Cardiac septum (tissue), 1 donor: ENCODE measurements at regions not wholly inside any gene's neighbourhood (a gene's known extent, or its start where the extent isn't known, plus 50 kb on each side); places are given as distances from the start of the nearest gene placed in this dataset.

Experiments used
- DNase-seq: peaks from one replicate; pipeline ENCODE4 v3.0.0-alpha.2; 2020; ENCODE audit warnings: low spot score
- intact Hi-C: fragments of 100-400 bp; cut with DNase I; formaldehyde crosslinking; loops from one replicate; pipeline ENCODE4 v1.14.0; 2022
- donor health status: DM: no; HTN: no; CAD: no.

DNA sequence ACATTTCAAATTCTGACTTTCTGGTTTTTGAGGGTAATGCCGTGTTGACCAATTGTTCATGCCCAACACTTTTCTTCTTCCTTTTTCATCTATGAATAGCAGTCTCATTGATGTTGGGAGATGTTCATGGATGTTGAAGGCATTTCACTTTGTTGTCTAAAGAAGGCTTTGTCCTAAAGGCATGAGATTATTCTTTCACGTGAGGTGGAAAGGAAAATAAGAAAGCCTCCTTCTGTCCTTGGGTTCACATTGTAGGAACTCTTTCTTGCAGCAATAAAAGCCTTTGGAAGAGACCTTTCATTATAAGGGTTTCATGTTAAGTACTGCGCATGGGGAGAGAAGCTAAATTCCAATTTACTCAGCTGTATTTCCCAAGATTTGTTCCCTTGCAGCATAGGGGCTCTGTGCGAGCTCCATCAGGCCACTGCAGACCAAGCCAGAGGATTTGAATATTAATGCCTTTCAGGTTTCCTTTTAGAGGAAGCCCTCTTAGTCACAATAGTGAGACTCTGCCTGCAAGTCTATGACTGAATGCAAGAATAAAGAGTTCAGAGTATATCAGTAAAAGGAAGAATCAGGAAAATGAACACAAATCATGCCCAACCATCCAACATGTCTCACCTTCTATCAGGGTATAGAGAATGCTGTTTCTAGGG is 274.6 kb downstream of the TMEM38B start:
- intact Hi-C loops, result no loop called here
- no peak for DNase-seq

DNA sequence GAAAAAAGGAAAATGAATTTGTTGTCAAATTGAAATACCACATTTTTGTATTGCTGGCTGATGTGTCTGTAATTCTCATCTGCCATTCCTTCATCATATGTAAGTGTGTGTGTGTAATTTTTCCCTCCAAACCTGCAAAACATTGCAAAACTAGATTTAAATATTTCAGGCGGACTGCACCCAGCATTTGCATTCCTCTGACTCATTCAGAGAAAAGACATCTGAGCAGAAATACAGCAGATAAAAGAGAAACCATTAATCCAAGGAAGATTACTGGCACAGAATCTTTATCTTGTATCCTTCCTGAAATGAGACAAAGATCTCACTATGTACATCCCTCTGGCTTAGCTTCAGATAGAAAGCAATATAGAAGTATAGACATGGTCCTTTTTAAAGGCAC is 275.3 kb downstream of the TMEM38B start:
- intact Hi-C loops, result no loop called here
- DNase-seq, result no peak

DNA sequence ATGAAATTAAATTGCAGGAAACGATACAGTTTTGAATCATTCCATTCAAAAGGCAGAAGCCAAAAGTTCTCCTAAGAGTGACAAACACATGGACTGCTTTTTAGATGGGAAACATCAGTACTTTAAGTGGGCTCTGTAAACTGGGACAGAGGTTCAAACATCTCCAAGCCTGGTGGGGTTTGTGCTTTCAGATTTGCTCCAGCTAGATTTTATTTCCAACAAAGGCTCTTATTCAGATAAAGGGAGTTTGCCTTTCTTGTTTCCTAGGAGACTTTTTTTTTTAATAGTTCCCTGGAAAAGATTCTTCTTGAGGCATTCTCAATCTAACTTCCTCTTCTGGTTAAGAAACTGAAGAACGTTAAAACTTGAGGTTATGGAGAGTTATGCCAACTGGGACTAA is 277.6 kb downstream of the TMEM38B start:
- no peak for DNase-seq
- intact Hi-C loops, result no loop called here

DNA sequence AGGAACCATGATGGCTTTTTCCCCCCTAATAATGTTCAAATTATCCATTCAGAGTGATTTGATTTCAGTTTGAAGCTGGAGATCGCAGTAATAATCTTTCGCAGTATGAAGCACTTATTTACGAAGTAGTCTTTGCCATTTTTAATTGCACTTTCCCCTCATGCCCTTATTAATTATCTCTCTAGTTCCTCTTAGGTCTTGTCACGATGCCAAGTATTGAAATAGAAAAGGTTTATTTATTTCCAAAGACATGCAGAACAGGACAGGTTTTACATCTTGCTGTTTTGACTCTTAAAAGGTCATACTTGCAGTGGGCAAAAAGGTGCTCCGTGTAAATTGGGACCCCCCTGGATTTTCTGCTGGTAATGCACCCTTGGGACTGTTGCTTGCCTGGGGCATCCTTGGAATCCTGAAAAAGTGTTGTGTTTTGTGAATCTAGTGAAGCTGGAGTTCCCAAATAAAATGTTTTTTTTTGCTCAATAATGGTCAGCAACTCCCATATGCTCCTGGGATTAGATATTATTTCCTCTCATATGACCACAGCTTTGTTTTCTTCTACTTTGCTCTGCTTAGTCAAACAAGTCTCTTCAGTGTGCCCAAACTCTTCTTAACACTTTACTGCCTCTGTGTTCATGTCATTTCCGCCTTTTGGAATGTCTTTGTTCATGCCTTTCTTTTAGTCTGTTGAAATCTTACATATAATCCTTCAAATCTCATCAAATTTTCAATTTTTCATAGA is 278.3 kb downstream of the TMEM38B start:
- intact Hi-C loops, result no loop called here
- no peak for DNase-seq

DNA sequence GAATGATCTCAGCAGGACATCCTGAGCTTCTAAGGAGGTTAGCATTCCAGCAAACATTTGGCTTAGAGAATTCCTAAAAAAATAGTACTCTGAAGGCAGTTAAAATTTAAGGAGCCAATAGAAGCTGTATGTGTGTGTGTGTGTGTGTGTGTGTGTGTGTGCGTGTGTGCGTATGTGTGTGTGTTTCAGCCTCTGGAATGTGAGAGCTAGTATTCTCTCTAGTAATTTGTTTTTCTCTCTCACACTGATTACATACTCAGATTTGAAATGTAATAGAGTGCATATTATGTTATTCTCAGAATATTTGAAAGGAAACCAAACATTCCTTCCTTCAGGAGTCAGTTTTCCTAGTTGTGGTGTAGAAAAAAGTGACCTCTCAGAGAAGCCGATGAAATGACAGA is 279.6 kb downstream of the TMEM38B start:
- no peak for DNase-seq
- intact Hi-C loops, result no loop called here

DNA sequence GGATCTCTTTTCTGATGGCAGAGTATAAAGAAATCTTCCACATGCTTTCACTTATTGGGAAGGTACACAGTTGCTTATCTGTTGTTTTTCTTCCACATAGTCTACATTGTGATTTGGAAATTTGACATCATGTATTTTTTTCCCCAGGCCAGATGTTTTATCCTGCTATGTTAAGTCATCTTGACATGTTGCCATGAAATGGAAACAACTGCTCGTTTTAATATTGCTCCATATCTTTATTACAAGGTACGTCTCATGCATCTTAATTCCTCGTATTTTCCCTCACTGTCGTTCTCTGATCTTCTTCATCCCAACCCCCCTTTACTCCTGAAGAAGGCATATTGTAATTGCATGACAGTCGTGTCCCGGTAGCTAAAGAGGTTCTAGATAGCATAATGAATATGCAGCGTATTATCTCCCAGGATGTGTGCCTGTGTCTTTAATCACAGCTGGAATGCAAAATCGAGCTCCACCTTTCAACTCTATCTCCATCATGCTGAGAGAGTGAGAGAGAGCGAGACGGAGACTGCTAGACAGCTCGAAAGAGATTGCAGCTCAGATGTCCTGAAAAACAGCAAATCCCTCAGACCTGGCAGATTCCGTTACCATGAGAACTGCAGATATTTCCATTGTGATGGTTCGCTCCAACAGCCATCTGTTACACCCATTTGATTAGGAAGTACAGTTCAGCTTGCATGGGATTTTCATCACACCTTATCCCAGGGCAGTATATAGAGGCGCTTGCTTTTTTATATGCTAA is 281.7 kb downstream of the TMEM38B start:
- intact Hi-C loops, result no loop called here
- no peak for DNase-seq

DNA sequence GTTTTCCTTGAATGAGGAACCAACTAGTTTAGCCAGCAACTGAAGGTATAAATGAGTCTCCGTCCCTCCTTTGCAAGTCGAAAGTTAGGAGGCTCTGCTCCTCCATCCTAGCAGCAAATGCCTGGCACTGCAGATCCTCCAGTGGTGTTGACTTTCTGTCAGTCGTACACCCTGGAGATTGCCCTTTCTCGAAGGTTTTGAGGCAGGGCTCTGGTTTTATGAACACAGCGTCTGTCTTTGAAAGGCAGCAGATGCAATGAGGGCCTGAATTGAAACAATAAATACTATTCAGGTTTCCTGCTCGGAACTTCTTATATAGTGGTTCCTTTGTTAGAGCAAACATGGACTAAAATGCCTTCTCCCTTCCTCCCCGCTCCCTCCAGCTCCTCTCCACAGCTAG is 284.0 kb downstream of the TMEM38B start:
- no peak for DNase-seq
- intact Hi-C loops, result no loop called here

DNA sequence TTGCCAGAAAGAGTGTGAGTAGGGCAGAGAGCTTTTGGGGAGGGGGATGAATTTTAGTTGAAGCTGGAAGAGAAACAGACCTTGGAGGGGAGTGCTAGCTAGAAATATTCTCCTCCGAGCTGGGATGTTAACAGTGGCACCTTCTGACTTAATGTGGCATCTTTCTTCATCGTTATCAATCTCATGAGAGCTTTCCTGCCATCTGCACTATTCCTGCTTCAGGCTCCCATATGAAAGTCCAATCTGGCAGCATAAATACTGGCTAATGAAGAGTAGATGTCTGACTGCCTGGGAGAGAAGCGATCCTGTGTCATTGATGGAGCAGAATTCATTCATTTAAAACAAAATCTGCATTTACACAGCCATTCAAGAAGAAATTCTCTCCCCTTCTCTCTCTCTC is 284.5 kb downstream of the TMEM38B start:
- intact Hi-C loops, result no loop called here
- DNase-seq, result no peak

DNA sequence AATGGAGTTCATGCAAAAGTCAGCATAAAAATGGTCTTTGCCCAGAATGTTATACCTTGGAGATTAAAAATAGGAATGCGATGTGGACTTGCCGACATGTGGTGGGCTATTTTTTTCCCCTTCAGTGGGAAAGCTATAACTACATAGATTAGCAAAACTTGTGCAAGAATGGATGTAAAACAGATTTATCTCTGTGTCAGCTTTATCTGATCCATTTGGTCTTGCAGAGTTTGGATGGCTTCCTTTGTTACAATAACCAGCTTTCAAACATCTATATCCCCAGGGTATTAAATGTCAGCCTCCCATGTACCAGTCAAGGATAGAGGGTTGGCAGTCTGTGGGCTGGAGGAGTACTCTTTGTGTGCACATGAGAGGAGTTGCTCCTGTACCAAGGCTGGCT is 284.9 kb downstream of the TMEM38B start:
- intact Hi-C loops, result no loop called here
- no peak for DNase-seq

DNA sequence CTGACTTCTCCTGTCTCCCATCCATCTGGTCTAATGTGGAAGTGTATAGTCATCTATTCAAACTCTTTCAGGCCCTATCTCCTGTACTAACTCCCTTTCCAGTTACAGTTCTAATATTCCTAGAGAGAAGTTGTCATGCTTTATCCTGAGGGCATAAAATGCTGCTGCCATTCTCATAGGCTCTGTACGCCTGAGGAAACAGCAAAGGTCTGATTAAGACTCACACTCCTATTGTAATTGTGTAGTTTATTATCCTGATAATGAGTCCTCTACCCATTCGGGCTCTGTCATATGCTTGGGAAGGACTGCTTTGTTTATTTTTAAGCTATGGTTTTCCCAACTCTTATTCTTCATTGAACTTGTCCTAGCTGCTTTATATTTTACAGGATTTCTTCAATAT is 290.4 kb downstream of the TMEM38B start:
- intact Hi-C loops, result no loop called here
- DNase-seq, result no peak

DNA sequence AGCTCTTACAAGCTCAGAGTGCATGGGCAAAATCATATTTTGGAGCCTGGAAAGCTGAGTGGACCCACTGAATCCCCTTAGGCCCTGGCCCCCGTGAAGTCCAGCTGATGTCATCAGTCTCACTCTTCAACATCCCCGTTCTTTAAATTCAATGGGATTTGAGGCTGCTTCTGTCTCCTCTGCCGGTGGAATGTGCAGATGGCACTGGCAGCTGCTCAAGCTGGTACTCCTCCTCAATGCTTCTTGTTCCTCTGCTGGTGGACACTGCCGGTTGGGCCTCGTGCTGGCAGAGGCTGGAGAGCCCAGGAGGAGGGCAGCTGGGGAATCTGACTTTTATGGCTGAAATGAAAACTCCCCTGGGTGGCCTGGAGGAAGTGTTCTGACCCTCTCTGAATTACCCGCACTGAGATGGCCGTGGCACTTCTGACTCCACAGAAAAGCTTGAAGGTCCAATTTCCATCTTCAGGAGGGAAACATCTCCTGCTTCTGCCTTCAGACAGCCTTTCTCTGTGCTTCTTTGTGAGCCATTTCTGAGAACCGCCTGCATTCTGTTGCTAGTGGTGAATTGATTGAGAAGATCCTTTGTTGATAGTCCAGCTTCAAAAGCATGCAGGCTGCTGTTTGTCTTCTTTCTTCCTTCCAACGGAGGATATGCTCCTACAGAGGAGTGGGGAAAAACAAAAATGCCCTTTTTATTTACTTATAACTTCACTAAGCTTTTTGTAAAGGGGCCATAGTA is 298.9 kb downstream of the TMEM38B start:
- no peak for DNase-seq
- intact Hi-C loops, result no loop called here

DNA sequence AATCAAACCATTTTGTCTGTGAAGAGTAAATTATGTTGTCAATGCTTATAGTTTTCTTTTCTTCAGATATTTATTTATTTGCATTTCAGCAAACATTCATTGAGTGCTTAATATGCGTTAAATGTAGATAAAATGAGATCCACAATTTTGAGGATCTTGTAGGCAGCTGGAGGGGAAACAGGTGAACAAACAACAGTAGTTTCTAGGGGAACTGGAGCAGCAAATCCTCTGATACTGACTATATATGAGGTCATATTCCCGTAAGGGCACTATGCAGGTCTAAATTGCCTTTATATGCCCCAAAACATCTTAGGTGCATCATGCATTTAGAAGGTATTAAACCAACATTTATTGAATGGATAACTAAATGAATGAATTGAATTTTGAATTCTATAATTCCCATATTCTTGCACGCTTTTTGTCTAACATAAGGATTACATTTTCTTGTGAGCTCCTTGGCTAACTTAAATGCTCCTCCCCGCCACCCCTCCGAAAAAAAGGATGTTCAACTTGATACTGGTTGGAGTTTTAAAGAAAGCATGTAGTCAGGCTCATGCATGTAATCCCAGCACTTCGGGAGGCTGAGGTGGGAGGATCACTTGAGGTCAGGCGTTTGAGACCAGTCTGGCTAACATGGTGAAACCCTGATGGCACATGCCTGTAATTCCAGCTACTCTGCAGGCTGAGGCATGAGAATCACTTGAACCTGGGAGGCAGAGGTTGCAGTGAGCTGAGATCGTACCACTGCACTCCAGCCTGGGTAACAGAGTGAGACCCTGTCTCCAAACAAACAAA is 299.8 kb downstream of the TMEM38B start:
- DNase-seq, result no peak
- intact Hi-C loops, result no loop called here

DNA sequence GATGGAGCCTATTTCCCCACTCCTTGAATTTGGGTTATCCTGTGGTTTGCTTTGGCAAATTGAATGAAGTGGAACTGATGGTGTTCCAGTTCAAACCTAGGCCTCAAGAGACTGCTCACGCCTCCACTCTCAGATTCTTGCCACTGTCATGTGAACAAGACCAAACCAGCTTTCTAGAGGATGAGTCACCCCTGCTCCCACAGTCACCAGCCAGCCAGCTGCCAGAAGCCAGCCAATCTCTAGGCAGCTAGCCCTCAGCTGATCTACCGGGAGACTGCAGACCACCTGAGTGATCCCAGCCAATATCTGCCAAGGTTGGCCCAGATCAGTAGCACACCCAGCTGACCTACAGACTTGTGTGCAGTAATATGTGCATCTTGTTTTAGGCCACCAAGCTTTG is 300.6 kb downstream of the TMEM38B start:
- intact Hi-C loops, result no loop called here
- no peak for DNase-seq

DNA sequence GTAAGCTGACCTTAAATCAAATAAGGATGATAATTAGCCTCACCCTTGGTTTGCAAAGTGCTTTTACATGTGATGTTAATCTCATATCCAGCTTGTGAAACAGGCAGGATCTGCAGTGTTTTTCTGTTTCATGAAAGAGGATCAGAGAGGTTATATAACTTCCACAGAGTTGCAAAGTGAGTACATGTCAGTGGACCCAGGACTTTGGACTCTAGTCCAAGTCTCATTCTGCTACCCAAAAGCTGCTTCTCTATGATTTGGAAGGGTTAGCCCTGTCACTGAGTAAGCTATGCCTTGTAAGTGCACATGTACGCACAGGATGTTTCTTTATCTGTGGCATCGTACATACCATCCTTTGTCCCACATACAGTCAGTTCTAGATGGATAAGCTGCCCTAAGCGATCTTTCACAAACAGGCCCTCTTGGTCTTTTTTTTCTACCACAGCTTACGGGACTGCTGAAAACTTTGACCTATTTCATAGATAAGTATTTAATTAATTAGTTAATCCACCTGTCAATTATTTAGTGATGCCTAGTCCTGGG is 322.9 kb downstream of the TMEM38B start:
- intact Hi-C loops, result no loop called here

DNA sequence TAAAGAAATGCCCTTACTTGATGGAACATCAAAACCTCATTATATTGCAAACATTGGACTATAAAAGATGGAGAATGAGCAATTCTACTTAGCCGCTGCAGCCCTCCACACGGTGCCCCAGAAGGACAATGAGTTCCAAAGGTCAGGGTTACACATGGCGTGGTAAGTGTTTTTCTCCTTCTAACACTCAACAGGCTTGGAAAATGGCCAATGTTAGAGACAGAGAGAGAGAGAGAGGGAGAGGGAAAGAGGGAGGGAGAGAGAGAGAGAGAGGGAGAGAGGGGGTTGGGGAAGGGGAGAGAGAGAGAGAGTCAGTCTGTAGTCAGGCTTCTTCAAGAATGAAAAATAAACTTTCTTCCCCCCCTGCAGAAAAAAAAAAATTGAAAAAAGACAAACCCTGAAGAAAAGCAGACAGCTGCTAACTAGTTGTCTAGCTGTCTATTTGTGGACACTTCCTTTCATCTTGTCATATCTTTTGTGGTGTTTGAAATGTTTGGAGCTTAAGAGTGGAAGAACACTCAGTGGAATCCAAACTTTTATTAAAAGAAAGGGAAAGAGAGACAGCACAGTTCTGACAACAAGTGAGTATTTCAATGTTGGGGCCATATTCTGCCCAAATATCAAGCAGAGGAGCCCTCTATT is 324.8 kb downstream of the TMEM38B start:
- intact Hi-C loops, result no loop called here
- DNase-seq, result no peak

More for the DNA sequence above, 322.9 kb downstream of the TMEM38B start:
- DNase-seq, result no peak

DNA sequence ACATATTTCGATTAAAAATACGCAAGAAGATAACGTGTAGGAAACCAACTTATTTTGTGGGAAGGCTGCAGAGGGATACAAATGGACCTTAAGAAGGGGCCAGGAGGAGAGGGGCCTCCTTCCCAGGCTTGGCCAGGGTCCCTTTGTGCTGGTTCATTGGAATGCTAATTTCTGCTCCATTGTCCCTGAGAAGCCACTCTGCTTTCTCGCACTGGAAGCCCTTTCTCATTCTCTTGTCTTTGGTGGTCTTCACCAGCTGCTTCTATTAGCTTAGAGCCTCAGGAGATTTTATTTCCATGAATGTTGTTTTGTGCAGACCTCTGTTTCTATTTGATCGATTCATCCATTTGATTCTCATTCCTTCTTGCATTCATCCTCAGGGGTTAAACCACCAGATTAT is 325.4 kb downstream of the TMEM38B start:
- no peak for DNase-seq
- intact Hi-C loops, result no loop called here

DNA sequence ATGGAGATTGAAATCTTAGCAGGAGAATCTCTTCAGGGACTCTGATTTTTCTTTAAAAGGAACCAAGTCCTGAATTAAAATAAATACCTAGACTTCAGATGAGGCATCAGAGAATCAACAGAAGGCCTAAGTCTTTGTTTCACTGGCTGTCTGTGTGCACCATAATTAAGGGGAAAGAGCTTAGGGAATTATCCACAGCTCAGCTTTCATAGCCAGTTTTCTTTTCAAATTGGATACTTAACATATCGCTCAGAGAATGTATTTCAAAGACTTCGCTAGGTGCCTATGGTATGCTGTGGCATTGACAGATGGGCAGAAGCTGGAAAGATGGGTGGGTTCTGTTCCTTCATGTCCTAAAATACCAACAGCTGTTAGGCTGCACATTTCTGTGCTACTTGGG is 325.8 kb downstream of the TMEM38B start:
- no peak for DNase-seq
- intact Hi-C loops, result no loop called here

DNA sequence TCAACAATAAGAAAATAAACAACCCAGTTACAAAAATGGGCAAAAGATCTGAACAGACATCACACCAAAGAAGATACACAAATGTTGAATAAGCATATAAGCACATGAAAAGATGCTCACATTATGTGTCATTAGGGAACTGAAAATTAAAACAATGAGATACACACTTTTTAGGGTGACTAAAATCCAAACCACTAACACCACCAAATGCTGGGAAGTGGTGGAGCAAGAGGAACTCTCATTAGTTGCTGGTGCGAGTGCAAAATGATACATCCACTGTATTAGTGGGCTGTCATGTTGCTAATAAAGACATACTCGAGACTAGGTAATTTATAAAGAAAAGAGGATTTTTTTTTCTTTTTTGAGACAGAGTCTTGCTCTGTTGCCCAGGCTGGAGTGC is 329.1 kb downstream of the TMEM38B start:
- intact Hi-C loops, result no loop called here

DNA sequence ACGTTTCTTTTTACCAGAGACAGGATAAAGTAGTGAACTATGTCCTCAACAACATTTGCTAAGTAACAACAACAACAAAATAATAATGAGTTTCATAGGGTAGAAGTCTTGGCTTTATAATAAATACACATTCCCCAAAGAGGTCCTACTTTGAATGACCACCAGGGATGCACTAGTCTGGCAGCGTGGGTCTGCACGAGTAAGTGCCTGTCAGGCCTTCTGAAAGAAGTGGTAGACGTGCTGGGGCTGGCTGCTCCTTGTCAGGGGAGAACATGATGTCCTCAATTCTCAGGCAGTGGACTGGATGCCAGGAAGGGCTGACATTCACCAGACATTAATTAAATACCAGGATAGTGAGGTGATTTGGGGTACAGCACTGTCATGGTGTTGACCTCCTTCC is 331.1 kb downstream of the TMEM38B start:
- intact Hi-C loops, result no loop called here
- DNase-seq, result no peak

More for the DNA sequence above, 329.1 kb downstream of the TMEM38B start:
- no peak for DNase-seq
